Prostate gland (tissue), 2 donors: ENCODE measurements at regions not wholly inside any gene's neighbourhood (a gene's known extent, or its start where the extent isn't known, plus 50 kb on each side); places are given as distances from the start of the nearest gene placed in this dataset.

Source experiments
- POLR2A ChIP-seq: fragments of 450-650 bp; IDR thresholded peaks from one replicate; pipeline ENCODE4 v1.6.1; 2016; ENCODE audit warnings: antibody characterized with exemption, mild to moderate bottlenecking
- POLR2AphosphoS5 ChIP-seq: sonication (generic); formaldehyde crosslinking; IDR thresholded peaks from one replicate; pipeline ENCODE4 v1.6.1; 2017; ENCODE audit warnings: antibody characterized with exemption
- TF ChIP-seq, protein P1 (sequence below), 4 experiments: fragments of 200-600 bp in 2 of 4; fragments of 450-650 bp in 2 of 4; sonication (generic) in 2 of 4; IDR thresholded peaks; 1 replicate in 3 of 4; 2 replicates in 1 of 4; pipeline ENCODE4 v1.5.1; 2016 to 2019; ENCODE audit warnings: antibody characterized with exemption in 4 of 4, mild to moderate bottlenecking in 2 of 4, moderate library complexity in 2 of 4

DNA sequence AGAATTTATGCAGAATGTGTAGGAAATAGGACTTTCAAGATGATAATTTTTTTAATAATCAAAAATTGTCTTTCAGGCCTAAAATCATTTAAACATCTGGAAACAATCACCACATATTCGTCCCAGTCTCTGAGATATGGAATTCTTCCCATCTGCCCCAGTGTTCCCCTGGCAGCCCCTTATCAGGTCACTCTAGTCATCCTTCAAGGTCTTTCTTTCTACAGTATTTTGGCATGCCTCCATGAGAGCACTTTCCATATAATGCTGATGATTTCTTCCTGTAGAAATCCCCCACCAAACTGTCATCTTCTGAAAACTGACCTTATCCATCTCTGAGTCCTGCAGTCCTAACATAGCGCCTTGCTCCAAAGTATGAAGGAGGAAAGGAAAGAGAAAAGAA lies 422.1 kb downstream of the RPS29 start:
- TF ChIP-seq, protein P1, sequence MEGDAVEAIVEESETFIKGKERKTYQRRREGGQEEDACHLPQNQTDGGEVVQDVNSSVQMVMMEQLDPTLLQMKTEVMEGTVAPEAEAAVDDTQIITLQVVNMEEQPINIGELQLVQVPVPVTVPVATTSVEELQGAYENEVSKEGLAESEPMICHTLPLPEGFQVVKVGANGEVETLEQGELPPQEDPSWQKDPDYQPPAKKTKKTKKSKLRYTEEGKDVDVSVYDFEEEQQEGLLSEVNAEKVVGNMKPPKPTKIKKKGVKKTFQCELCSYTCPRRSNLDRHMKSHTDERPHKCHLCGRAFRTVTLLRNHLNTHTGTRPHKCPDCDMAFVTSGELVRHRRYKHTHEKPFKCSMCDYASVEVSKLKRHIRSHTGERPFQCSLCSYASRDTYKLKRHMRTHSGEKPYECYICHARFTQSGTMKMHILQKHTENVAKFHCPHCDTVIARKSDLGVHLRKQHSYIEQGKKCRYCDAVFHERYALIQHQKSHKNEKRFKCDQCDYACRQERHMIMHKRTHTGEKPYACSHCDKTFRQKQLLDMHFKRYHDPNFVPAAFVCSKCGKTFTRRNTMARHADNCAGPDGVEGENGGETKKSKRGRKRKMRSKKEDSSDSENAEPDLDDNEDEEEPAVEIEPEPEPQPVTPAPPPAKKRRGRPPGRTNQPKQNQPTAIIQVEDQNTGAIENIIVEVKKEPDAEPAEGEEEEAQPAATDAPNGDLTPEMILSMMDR (IDR thresholded peaks at IDR 0.05): no peak
- no peak for TF ChIP-seq POLR2AphosphoS5
- no peak for TF ChIP-seq POLR2A
